ENCODE measurements at regions not wholly inside any gene's neighbourhood (a gene's known extent, or its start where the extent isn't known, plus 50 kb on each side); places are given as distances from the start of the nearest gene placed in this dataset.

- H3K27me3 Mint-ChIP-seq: peaks cover 48% of the 10 kb centered on the region
- no peaks in the 10 kb centered on the region for H3K36me3 Mint-ChIP-seq (ENCODE audit: low read depth)
- H3K4me1 Mint-ChIP-seq (ENCODE audit: low read depth): peaks cover 19% of the 10 kb centered on the region
- no peak overlapping the region for H3K4me3 Mint-ChIP-seq
- H3K9me3 Mint-ChIP-seq: no peaks in the 10 kb centered on the region
- H3K27ac Mint-ChIP-seq: no peak overlapping the region
- DNase-seq: no peak
These were observed 75.1 kb upstream of the ZBED5 start for GRCh38 chr11:10932976-10933375.

- H3K27me3 Mint-ChIP-seq: peaks cover 48% of the 10 kb centered on the region
- peak overlapping the region; percentile 69 for H3K4me3 Mint-ChIP-seq
- no peaks in the 10 kb centered on the region for H3K9me3 Mint-ChIP-seq
- H3K27ac Mint-ChIP-seq: peak overlapping the region; percentile 6
- H3K36me3 Mint-ChIP-seq (ENCODE audit: low read depth): no peaks in the 10 kb centered on the region
- DNase-seq: peak; percentile 40
- peaks cover 19% of the 10 kb centered on the region for H3K4me1 Mint-ChIP-seq (ENCODE audit: low read depth)
These were observed 74.2 kb upstream of the ZBED5 start for GRCh38 chr11:10931761-10932670.

DNA sequence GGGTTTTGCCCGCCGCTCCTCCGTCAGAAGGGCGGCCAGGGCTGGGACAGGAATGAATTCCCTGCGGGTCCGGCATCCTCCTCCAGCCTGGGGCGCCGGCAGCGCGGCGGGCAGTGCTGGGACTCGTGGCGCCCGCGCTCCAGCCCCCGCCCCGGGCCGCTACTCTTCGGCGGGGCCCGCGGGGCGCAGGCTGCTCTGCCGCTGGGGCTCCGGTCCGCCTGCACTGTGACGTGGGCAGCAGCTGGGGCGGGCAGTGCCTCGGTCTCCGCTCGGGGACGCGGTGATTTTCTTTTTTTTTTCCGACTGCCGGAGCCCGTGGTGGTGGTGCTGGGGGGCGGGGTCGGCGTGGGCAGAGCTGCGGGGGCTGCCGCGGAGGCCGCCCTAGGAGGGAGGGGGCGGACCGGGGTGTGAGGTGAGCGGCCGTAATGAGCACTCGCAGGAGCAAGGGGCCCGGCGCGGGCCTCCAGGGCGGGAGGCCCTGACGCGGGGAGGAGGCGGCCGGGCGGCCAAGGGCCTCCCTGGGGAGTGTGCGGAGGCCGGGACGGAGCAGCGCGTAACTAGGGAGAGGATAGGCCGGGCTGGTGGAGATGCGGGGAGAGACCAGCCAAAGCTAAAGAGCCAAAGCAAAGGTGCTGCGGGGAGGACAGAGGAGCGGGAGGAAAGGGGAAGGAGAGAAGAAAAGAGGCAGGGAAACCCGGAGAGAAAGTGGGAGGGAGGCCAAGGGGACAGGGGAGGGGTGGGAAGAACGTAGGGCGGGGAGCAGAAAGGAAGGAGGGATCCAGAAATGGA, 73.3 kb upstream of the ZBED5 start:
- peaks cover 48% of the 10 kb centered on the region for H3K27me3 Mint-ChIP-seq
- no peaks in the 10 kb centered on the region for H3K36me3 Mint-ChIP-seq (ENCODE audit: low read depth)
- peak overlapping the region; percentile 71 for H3K4me3 Mint-ChIP-seq
- H3K4me1 Mint-ChIP-seq (ENCODE audit: low read depth): peaks cover 19% of the 10 kb centered on the region
- no peaks in the 10 kb centered on the region for H3K9me3 Mint-ChIP-seq
- peak overlapping the region; percentile 6 for H3K27ac Mint-ChIP-seq
- peak; percentile 60 for DNase-seq

GRCh38 chr11:10930224-10930971, 72.5 kb upstream of the ZBED5 start:
- Mint-ChIP-seq H3K27me3 (peaks cover 48% of the 10 kb centered on the region), H3K4me3 (peak overlapping the region; percentile 71), H3K36me3 (ENCODE audit: low read depth) (no peaks in the 10 kb centered on the region), H3K27ac (peak overlapping the region; percentile 45), H3K4me1 (ENCODE audit: low read depth) (peaks cover 19% of the 10 kb centered on the region), H3K9me3 (no peaks in the 10 kb centered on the region)
- DNase-seq: no peak

GRCh38 chr11:10927538-10927937, 69.7 kb upstream of the ZBED5 start:
- Mint-ChIP-seq H3K4me1 (ENCODE audit: low read depth) (peaks cover 10% of the 10 kb centered on the region), H3K36me3 (ENCODE audit: low read depth) (no peaks in the 10 kb centered on the region), H3K4me3 (no peak overlapping the region), H3K27ac (no peak overlapping the region), H3K9me3 (no peaks in the 10 kb centered on the region), H3K27me3 (peaks cover 29% of the 10 kb centered on the region)
- no peak for DNase-seq

- H3K4me1 Mint-ChIP-seq (ENCODE audit: low read depth): peaks cover 10% of the 10 kb centered on the region
- H3K27ac Mint-ChIP-seq: no peak overlapping the region
- DNase-seq: no peak
- no peak overlapping the region for H3K4me3 Mint-ChIP-seq
- no peaks in the 10 kb centered on the region for H3K36me3 Mint-ChIP-seq (ENCODE audit: low read depth)
- H3K9me3 Mint-ChIP-seq: no peaks in the 10 kb centered on the region
- peaks cover 27% of the 10 kb centered on the region for H3K27me3 Mint-ChIP-seq
These were observed 69.0 kb upstream of the ZBED5 start for GRCh38 chr11:10926801-10927211.

- H3K4me1 Mint-ChIP-seq (ENCODE audit: low read depth): peaks cover 4% of the 10 kb centered on the region
- peaks cover 17% of the 10 kb centered on the region for H3K27me3 Mint-ChIP-seq
- no peak overlapping the region for H3K4me3 Mint-ChIP-seq
- no peaks in the 10 kb centered on the region for H3K36me3 Mint-ChIP-seq (ENCODE audit: low read depth)
- DNase-seq: no peak
- no peaks in the 10 kb centered on the region for H3K9me3 Mint-ChIP-seq
- H3K27ac Mint-ChIP-seq: no peak overlapping the region
These were observed 67.5 kb upstream of the ZBED5 start for GRCh38 chr11:10925149-10925926.

DNA sequence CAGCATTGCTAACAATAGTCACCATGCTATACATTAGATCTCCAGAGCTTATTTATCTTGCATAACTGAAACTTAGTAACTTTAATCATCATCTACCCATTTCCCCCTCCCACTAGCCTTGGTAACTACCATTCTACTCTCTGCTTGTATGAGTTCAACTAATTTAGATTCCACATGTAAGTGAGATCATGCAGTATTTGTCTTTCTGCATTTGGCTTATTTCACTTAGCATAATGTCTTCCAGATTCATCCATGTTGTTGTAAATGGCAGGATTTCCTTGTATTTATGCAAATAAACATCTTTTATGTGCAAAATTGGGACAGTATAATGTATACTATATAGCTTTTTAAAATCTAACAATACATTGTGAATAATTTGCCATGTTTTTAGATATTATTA, 66.0 kb upstream of the ZBED5 start:
- H3K27me3 Mint-ChIP-seq: peaks cover 5% of the 10 kb centered on the region
- H3K36me3 Mint-ChIP-seq (ENCODE audit: low read depth): no peaks in the 10 kb centered on the region
- no peak overlapping the region for H3K27ac Mint-ChIP-seq
- no peak overlapping the region for H3K4me3 Mint-ChIP-seq
- peaks cover 2% of the 10 kb centered on the region for H3K4me1 Mint-ChIP-seq (ENCODE audit: low read depth)
- H3K9me3 Mint-ChIP-seq: peaks cover under 1% of the 10 kb centered on the region
- DNase-seq: no peak

DNA sequence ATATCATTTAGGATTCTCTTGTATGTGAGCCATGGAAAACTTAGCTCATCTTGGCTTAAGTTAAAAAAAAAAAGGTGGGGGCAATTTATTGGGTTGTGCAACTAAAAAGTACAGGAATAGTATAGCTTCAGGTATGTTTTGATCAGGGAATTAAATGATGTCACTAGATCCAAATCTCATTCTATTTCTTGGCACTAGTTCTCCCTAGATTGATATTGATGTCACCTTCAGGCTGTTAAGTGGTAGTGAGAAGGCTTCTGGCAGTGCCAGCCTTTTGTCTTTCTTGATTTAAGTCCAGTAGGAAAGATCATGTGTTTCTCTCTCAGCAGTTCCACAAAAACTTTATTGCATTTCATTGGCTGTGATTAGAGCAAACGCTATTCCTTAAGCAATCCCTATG, 65.0 kb upstream of the ZBED5 start:
- Mint-ChIP-seq H3K27ac (no peak overlapping the region), H3K4me3 (no peak overlapping the region), H3K36me3 (ENCODE audit: low read depth) (no peaks in the 10 kb centered on the region), H3K9me3 (peaks cover 9% of the 10 kb centered on the region), H3K4me1 (ENCODE audit: low read depth) (peaks cover 2% of the 10 kb centered on the region), H3K27me3 (no peaks in the 10 kb centered on the region)
- DNase-seq: no peak

DNA sequence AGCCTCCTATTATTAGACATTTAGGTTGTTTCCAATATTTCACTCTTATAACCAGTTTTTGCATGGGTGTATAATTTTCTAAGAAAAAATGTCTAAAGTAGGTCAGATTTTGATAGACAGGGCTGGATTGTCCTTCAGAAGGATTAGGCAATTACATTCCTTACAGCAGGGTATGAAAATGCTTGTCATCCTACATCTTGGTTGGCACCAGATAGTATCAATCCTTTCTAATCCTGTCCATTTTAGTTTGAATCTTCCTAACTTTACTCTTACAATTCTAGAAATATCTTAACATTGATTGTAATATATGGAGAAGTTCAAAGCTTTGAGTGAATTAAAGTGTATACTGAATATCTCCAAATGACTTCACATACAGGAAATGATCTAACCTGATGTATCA, 63.0 kb upstream of the ZBED5 start:
- Mint-ChIP-seq H3K27me3 (no peaks in the 10 kb centered on the region), H3K4me3 (no peak overlapping the region), H3K4me1 (ENCODE audit: low read depth) (peaks cover 3% of the 10 kb centered on the region), H3K9me3 (peaks cover 17% of the 10 kb centered on the region), H3K36me3 (ENCODE audit: low read depth) (no peaks in the 10 kb centered on the region), H3K27ac (no peak overlapping the region)
- DNase-seq: no peak

GRCh38 chr11:10920205-10920604, 62.4 kb upstream of the ZBED5 start:
- H3K27me3 Mint-ChIP-seq: no peaks in the 10 kb centered on the region
- no peak overlapping the region for H3K4me3 Mint-ChIP-seq
- H3K36me3 Mint-ChIP-seq (ENCODE audit: low read depth): no peaks in the 10 kb centered on the region
- H3K27ac Mint-ChIP-seq: no peak overlapping the region
- H3K9me3 Mint-ChIP-seq: peaks cover 17% of the 10 kb centered on the region
- peaks cover 3% of the 10 kb centered on the region for H3K4me1 Mint-ChIP-seq (ENCODE audit: low read depth)
- no peak for DNase-seq

DNA sequence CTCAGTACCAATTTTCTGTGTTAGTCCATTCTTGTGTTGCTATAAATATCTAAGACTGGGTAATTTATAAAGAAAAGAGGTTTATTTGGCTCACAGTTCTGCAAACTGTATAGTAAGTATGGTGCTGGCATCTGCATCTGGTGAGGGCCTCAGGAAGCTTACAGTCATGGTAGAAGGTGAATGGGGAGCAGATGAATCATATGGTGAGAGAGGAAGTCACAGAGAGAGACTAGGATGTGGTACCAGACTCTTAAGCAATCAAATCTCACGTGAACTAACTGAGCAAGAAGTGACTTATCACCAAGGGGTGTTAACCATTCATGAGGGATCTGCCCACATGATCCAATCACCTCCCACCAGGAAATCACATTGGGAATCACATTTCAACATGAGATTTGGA, 60.8 kb upstream of the ZBED5 start:
- Mint-ChIP-seq H3K9me3 (peaks cover 17% of the 10 kb centered on the region), H3K27me3 (no peaks in the 10 kb centered on the region), H3K27ac (no peak overlapping the region), H3K4me1 (ENCODE audit: low read depth) (peaks cover 3% of the 10 kb centered on the region), H3K36me3 (ENCODE audit: low read depth) (no peaks in the 10 kb centered on the region), H3K4me3 (no peak overlapping the region)
- no peak for DNase-seq

DNA sequence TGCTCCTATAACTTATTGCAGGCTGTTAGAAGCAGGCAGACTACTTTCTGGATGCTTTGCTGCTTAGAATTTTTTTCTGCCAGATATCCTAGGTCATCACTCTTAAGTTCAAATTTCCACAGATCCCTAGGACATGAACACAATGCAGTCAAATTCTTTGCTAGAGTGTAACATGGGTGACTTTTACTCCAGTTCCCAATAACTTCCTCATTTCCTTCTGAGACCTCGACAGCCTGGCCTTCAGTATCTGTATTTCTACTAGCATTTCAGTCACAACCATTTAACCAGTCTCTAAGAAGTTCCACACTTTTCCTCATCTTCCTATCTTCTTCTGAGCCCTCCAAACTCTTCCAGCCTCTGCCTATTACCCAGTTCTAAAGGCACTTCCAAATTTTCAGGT, 60.4 kb upstream of the ZBED5 start:
- Mint-ChIP-seq H3K9me3 (peaks cover 17% of the 10 kb centered on the region), H3K4me3 (no peak overlapping the region), H3K36me3 (ENCODE audit: low read depth) (no peaks in the 10 kb centered on the region), H3K4me1 (ENCODE audit: low read depth) (peaks cover 3% of the 10 kb centered on the region), H3K27me3 (no peaks in the 10 kb centered on the region), H3K27ac (no peak overlapping the region)
- DNase-seq: no peak

- no peak for DNase-seq
- H3K4me3 Mint-ChIP-seq: no peak overlapping the region
- H3K4me1 Mint-ChIP-seq (ENCODE audit: low read depth): peaks cover 3% of the 10 kb centered on the region
- H3K27me3 Mint-ChIP-seq: no peaks in the 10 kb centered on the region
- peaks cover 17% of the 10 kb centered on the region for H3K9me3 Mint-ChIP-seq
- H3K27ac Mint-ChIP-seq: no peak overlapping the region
- no peaks in the 10 kb centered on the region for H3K36me3 Mint-ChIP-seq (ENCODE audit: low read depth)
These were observed 59.9 kb upstream of the ZBED5 start for GRCh38 chr11:10917802-10918201.

All from activated T-cell treated with anti-CD3 and anti-CD28 coated beads, Interleukin-2, amount 50 U/mL, for 24 hours (primary cell).